ENCODE measurements at regions not wholly inside any gene's neighbourhood (a gene's known extent, or its start where the extent isn't known, plus 50 kb on each side); places are given as distances from the start of the nearest gene placed in this dataset.

GRCh38 chr1:212234431-212235395 is 50.5 kb upstream of the PPP2R5A start:
- TF ChIP-seq CTCF (IDR thresholded peaks at IDR 0.05) (no peak), POLR2A (IDR thresholded peaks at IDR 0.05) (no peak)
